ENCODE measurements at regions not wholly inside any gene's neighbourhood (a gene's known extent, or its start where the extent isn't known, plus 50 kb on each side); places are given as distances from the start of the nearest gene placed in this dataset.

DNA sequence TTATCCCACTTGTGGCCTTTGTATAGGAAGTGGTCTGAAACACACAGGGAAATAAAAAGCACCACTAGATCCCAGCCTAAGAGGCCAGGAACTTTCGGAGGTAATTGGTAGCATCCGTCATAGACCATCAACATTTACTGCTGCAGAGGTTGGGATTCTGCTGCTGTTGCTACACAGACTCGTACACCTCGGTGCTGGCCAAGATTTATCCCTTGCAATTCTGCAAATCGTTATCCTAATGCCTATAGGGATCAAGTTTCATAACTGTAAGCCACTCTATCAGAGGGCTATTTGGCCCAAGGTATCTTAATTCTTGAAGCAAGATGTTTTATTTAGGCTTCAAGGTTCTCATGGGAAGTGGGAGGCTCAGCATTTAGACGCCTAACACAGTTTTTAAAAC is 913.6 kb downstream of the GALC start:
- H3K4me3 ChIP-seq (ENCODE audit: low read depth in 1 of 2, low read length in 2 of 2) = no peak overlapping the region
- H3K79me2 ChIP-seq (ENCODE audit: insufficient read depth, low read length) = no peaks in the 10 kb centered on the region
- H3K4me2 ChIP-seq (ENCODE audit: insufficient read depth, low read length) = no peak overlapping the region
- no peak overlapping the region for H3K9ac ChIP-seq (ENCODE audit: low read depth, low read length)
- ATAC-seq (ENCODE audit: insufficient read depth, low read depth) = no peak
- H2AFZ ChIP-seq (ENCODE audit: low read depth, low read length) = no peak overlapping the region
- no peaks in the 10 kb centered on the region for H3K4me1 ChIP-seq (ENCODE audit: insufficient read depth, low read length)
- H3K36me3 ChIP-seq (ENCODE audit: insufficient read depth, low read length) = no peaks in the 10 kb centered on the region
- no peak overlapping the region for H3K27ac ChIP-seq (ENCODE audit: low read length)
- H3K27me3 ChIP-seq (ENCODE audit: insufficient read depth, low read length, poor library complexity) = no peaks in the 10 kb centered on the region
- TF ChIP-seq CTCF (IDR thresholded peaks at IDR 0.05; ENCODE audit: borderline replicate concordance, extremely low read depth, low read length, poor library complexity, severe bottlenecking) (no peak), EZH2 (IDR thresholded peaks at IDR 0.05; ENCODE audit: borderline replicate concordance, low read depth, low read length, severe bottlenecking) (no peak)
- no peaks in the 10 kb centered on the region for H3K9me3 ChIP-seq (ENCODE audit: insufficient read depth, low read length, severe bottlenecking)
- no peaks in the 10 kb centered on the region for H4K20me1 ChIP-seq (ENCODE audit: insufficient read depth, low read length)
- DNase-seq = no peak

DNA sequence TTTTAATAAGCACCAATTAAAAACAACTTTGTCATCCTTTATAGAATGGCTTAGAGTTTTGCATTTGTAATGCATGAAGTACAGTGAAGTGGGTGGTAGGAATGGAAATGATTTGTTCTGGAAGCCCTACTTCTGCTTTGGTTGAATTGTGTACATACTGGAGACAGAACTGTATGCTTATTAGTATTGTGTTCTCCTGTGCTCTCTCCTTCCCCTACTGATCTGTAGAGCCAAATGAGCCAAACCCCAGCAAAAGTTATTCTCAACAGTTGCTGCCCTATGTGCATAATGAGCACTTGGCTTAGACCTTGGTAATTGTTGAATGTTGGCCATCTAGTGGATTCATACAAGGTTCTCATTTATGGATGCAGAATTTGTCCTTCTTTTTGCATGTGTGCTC is 916.1 kb downstream of the GALC start:
- no peaks in the 10 kb centered on the region for H3K79me2 ChIP-seq (ENCODE audit: insufficient read depth, low read length)
- TF ChIP-seq CTCF (IDR thresholded peaks at IDR 0.05; ENCODE audit: borderline replicate concordance, extremely low read depth, low read length, poor library complexity, severe bottlenecking) (no peak), EZH2 (IDR thresholded peaks at IDR 0.05; ENCODE audit: borderline replicate concordance, low read depth, low read length, severe bottlenecking) (no peak)
- H3K4me1 ChIP-seq (ENCODE audit: insufficient read depth, low read length) = no peaks in the 10 kb centered on the region
- no peak overlapping the region for H2AFZ ChIP-seq (ENCODE audit: low read depth, low read length)
- H3K27ac ChIP-seq (ENCODE audit: low read length) = no peak overlapping the region
- no peaks in the 10 kb centered on the region for H4K20me1 ChIP-seq (ENCODE audit: insufficient read depth, low read length)
- no peak for ATAC-seq (ENCODE audit: insufficient read depth, low read depth)
- H3K4me2 ChIP-seq (ENCODE audit: insufficient read depth, low read length) = no peak overlapping the region
- H3K27me3 ChIP-seq (ENCODE audit: insufficient read depth, low read length, poor library complexity) = no peaks in the 10 kb centered on the region
- no peaks in the 10 kb centered on the region for H3K36me3 ChIP-seq (ENCODE audit: insufficient read depth, low read length)
- no peak overlapping the region for H3K4me3 ChIP-seq (ENCODE audit: low read depth in 1 of 2, low read length in 2 of 2)
- no peak overlapping the region for H3K9ac ChIP-seq (ENCODE audit: low read depth, low read length)
- no peaks in the 10 kb centered on the region for H3K9me3 ChIP-seq (ENCODE audit: insufficient read depth, low read length, severe bottlenecking)
- no peak for DNase-seq

DNA sequence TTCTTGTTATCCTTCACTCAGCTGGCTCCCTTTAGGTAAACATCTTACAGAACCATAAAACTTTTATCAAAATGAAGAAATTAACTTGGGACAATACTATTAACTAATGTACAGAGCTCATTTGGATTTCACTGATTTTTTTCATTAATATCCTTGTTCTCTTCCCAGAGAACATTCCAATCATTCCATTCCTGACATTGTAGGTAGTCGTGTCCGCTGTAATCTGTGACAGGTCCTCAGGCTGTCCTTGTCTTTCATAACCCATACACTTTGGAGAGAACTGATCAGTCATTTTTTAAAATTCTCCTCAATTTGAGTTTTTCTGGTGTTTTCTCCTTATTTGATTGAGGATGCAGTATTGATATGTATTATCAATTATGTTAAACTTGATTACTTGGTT is 916.8 kb downstream of the GALC start:
- H3K36me3 ChIP-seq (ENCODE audit: insufficient read depth, low read length) = no peaks in the 10 kb centered on the region
- no peaks in the 10 kb centered on the region for H4K20me1 ChIP-seq (ENCODE audit: insufficient read depth, low read length)
- no peak overlapping the region for H3K9ac ChIP-seq (ENCODE audit: low read depth, low read length)
- H2AFZ ChIP-seq (ENCODE audit: low read depth, low read length) = no peak overlapping the region
- H3K4me2 ChIP-seq (ENCODE audit: insufficient read depth, low read length) = no peak overlapping the region
- no peaks in the 10 kb centered on the region for H3K27me3 ChIP-seq (ENCODE audit: insufficient read depth, low read length, poor library complexity)
- DNase-seq (no peak), ATAC-seq (ENCODE audit: insufficient read depth, low read depth) (no peak)
- H3K27ac ChIP-seq (ENCODE audit: low read length) = no peak overlapping the region
- no peak overlapping the region for H3K4me3 ChIP-seq (ENCODE audit: low read depth in 1 of 2, low read length in 2 of 2)
- no peaks in the 10 kb centered on the region for H3K9me3 ChIP-seq (ENCODE audit: insufficient read depth, low read length, severe bottlenecking)
- H3K4me1 ChIP-seq (ENCODE audit: insufficient read depth, low read length) = no peaks in the 10 kb centered on the region
- TF ChIP-seq CTCF (IDR thresholded peaks at IDR 0.05; ENCODE audit: borderline replicate concordance, extremely low read depth, low read length, poor library complexity, severe bottlenecking) = no peak
- no peak for TF ChIP-seq EZH2 (IDR thresholded peaks at IDR 0.05; ENCODE audit: borderline replicate concordance, low read depth, low read length, severe bottlenecking)
- no peaks in the 10 kb centered on the region for H3K79me2 ChIP-seq (ENCODE audit: insufficient read depth, low read length)
